ENCODE measurements at regions not wholly inside any gene's neighbourhood (a gene's known extent, or its start where the extent isn't known, plus 50 kb on each side); places are given as distances from the start of the nearest gene placed in this dataset.
A peak's percentile ranks its signal among the peaks of the same experiment; 100 is the strongest.

DNA sequence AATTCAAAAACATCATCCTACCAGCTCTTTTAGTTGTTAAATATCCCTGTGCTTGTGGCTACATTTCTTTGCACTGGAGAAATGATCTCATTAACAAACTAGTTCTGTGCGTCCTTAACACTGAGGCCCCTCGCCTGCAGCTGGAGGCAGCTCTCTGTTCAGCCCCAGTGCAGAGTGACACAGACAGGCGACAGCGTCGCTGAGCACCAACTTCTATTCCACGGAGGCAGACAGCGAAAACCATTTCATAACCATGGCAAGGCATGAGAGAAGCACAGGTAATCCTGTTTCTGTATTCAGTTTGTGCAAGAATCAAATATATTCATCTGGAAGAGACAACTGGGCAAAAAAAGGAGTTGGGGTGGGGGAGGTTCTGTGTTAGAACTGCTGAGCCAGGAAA is 530.7 kb downstream of the ZIC1 start:
- peak overlapping the region; percentile 77 for H3K4me2 ChIP-seq (ENCODE audit: low read length)

DNA sequence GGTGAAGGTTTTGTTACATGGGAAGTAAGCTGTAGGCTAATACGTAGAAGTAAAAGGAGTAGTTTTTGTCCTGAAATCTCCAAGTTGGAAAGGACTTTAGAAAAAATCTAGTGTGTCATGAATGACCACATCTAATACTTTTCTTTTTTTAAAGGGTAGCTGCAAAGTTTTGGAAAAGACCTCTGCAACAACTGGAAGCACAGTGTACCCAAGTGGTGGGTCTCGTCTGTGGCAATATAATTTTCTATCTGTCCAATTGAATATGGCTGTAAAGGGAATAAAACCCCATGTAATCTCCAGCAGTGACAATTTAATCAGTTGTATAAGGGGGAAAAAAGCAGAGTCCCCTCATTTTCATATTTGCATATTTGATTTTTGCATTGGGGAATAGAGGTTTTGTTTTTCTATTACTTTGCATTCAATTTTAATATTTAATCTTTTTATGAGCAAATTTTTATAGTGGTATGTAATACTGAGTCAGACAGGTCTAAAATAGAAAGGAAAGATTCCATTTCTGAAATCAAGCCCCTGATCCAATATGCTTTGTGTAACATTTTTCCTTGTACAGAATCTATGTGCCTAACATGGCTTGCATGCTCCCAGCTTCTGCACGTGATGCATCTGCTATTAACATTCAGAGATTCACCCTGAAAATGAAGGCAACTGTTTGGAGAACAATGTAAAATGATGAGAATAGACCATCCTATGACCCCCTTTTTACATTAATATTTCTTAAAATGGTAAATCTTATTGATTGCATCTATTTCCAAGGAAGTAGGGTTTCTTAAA is 531.4 kb downstream of the ZIC1 start:
- Histone ChIP-seq H4K20me1 (ENCODE audit: insufficient read depth, low read length) (no peaks in the 10 kb centered on the region), H2AFZ (ENCODE audit: low read depth, low read length) (no peak overlapping the region), H3K4me1 (ENCODE audit: insufficient read depth, low read length) (peaks cover 25% of the 10 kb centered on the region), H3K4me2 (ENCODE audit: low read length) (peak overlapping the region; percentile 28), H3K36me3 (ENCODE audit: insufficient read depth, low read length) (no peaks in the 10 kb centered on the region), H3K9ac (ENCODE audit: low read length) (no peak overlapping the region), H3K4me3 (ENCODE audit: insufficient read depth, low read depth, low read length) (no peak overlapping the region), H3K27ac (ENCODE audit: low read depth, low read length) (no peak overlapping the region), H3K27me3 (ENCODE audit: insufficient read depth, low read length) (no peaks in the 10 kb centered on the region), H3K9me3 (ENCODE audit: insufficient read depth, low read depth, low read length) (no peaks in the 10 kb centered on the region), H3K79me2 (ENCODE audit: insufficient read depth, low read length) (no peaks in the 10 kb centered on the region)
- H3K27ac Mint-ChIP-seq (ENCODE audit: unreplicated experiment), result no peak overlapping the region
- H3K27me3 Mint-ChIP-seq (ENCODE audit: low read depth, unreplicated experiment), result no peaks in the 10 kb centered on the region
- DNase-seq (ENCODE audit: low read depth), result no peak
- H3K4me3 Mint-ChIP-seq (ENCODE audit: unreplicated experiment), result no peak overlapping the region
- no peak for FAIRE-seq
- H3K36me3 Mint-ChIP-seq (ENCODE audit: low read depth, unreplicated experiment), result no peaks in the 10 kb centered on the region
- peaks cover 44% of the 10 kb centered on the region for H3K4me1 Mint-ChIP-seq (ENCODE audit: low read depth, unreplicated experiment)
- TF ChIP-seq EZH2 (IDR thresholded peaks at IDR 0.05; ENCODE audit: insufficient read depth, low read length), result no peak
- TF ChIP-seq, protein P1, sequence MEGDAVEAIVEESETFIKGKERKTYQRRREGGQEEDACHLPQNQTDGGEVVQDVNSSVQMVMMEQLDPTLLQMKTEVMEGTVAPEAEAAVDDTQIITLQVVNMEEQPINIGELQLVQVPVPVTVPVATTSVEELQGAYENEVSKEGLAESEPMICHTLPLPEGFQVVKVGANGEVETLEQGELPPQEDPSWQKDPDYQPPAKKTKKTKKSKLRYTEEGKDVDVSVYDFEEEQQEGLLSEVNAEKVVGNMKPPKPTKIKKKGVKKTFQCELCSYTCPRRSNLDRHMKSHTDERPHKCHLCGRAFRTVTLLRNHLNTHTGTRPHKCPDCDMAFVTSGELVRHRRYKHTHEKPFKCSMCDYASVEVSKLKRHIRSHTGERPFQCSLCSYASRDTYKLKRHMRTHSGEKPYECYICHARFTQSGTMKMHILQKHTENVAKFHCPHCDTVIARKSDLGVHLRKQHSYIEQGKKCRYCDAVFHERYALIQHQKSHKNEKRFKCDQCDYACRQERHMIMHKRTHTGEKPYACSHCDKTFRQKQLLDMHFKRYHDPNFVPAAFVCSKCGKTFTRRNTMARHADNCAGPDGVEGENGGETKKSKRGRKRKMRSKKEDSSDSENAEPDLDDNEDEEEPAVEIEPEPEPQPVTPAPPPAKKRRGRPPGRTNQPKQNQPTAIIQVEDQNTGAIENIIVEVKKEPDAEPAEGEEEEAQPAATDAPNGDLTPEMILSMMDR (IDR thresholded peaks at IDR 0.05; ENCODE audit: insufficient read depth, low read depth, low read length), result no peak
- no peaks in the 10 kb centered on the region for H3K9me3 Mint-ChIP-seq (ENCODE audit: unreplicated experiment)

More for the DNA sequence above, 530.7 kb downstream of the ZIC1 start:
- no peaks in the 10 kb centered on the region for H3K27me3 ChIP-seq (ENCODE audit: insufficient read depth, low read length)
- peak overlapping the region; percentile 8 for H3K27ac ChIP-seq (ENCODE audit: low read depth, low read length)
- H4K20me1 ChIP-seq (ENCODE audit: insufficient read depth, low read length), result no peaks in the 10 kb centered on the region
- H3K79me2 ChIP-seq (ENCODE audit: insufficient read depth, low read length), result no peaks in the 10 kb centered on the region
- H3K27me3 Mint-ChIP-seq (ENCODE audit: low read depth, unreplicated experiment), result no peaks in the 10 kb centered on the region
- peaks cover 21% of the 10 kb centered on the region for H3K4me1 ChIP-seq (ENCODE audit: insufficient read depth, low read length)
- peaks cover 41% of the 10 kb centered on the region for H3K4me1 Mint-ChIP-seq (ENCODE audit: low read depth, unreplicated experiment)
- peak overlapping the region; percentile 89 for H3K27ac Mint-ChIP-seq (ENCODE audit: unreplicated experiment)
- H3K9ac ChIP-seq (ENCODE audit: low read length), result peak overlapping the region; percentile 45
- H3K4me3 Mint-ChIP-seq (ENCODE audit: unreplicated experiment), result peak overlapping the region; percentile 81
- H3K9me3 ChIP-seq (ENCODE audit: insufficient read depth, low read depth, low read length), result no peaks in the 10 kb centered on the region
- H3K4me3 ChIP-seq (ENCODE audit: insufficient read depth, low read depth, low read length), result peak overlapping the region; percentile 32
- no peaks in the 10 kb centered on the region for H3K36me3 Mint-ChIP-seq (ENCODE audit: low read depth, unreplicated experiment)
- H3K9me3 Mint-ChIP-seq (ENCODE audit: unreplicated experiment), result no peaks in the 10 kb centered on the region
- H3K36me3 ChIP-seq (ENCODE audit: insufficient read depth, low read length), result no peaks in the 10 kb centered on the region
- peak overlapping the region; percentile 45 for H2AFZ ChIP-seq (ENCODE audit: low read depth, low read length)
- FAIRE-seq (no peak), DNase-seq (ENCODE audit: low read depth) (peak; percentile 24)
- no peak for TF ChIP-seq EZH2 (IDR thresholded peaks at IDR 0.05; ENCODE audit: insufficient read depth, low read length)
- TF ChIP-seq, protein P1 (IDR thresholded peaks at IDR 0.05; ENCODE audit: insufficient read depth, low read depth, low read length), result no peak

DNA sequence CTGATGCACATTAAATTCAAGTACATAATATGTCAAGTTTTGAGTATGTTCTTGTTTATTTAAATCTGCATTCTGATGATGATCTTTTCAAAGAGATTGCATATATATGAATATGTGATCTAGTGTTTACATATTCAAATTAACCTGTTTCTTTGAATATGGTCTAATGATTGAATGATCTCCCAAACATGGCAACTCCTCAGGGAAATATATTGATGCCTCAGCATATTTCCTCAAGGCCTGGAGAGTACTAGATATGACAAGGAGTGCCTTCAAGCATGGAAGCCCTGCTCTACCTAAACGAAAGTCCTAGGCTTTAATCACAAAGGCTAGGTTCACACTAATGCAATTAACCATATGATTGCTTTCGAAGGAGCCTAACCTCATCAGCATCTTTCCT is 532.8 kb downstream of the ZIC1 start:
- no peak for FAIRE-seq
- no peak overlapping the region for H3K4me3 ChIP-seq (ENCODE audit: insufficient read depth, low read depth, low read length)
- H2AFZ ChIP-seq (ENCODE audit: low read depth, low read length), result no peak overlapping the region
- H3K27me3 ChIP-seq (ENCODE audit: insufficient read depth, low read length), result no peaks in the 10 kb centered on the region
- no peak overlapping the region for H3K4me3 Mint-ChIP-seq (ENCODE audit: unreplicated experiment)
- no peak overlapping the region for H3K27ac ChIP-seq (ENCODE audit: low read depth, low read length)
- H3K9me3 ChIP-seq (ENCODE audit: insufficient read depth, low read depth, low read length), result no peaks in the 10 kb centered on the region
- H3K36me3 Mint-ChIP-seq (ENCODE audit: low read depth, unreplicated experiment), result no peaks in the 10 kb centered on the region
- no peaks in the 10 kb centered on the region for H3K79me2 ChIP-seq (ENCODE audit: insufficient read depth, low read length)
- peaks cover 30% of the 10 kb centered on the region for H3K4me1 ChIP-seq (ENCODE audit: insufficient read depth, low read length)
- H3K27ac Mint-ChIP-seq (ENCODE audit: unreplicated experiment), result no peak overlapping the region
- peaks cover 51% of the 10 kb centered on the region for H3K4me1 Mint-ChIP-seq (ENCODE audit: low read depth, unreplicated experiment)
- no peaks in the 10 kb centered on the region for H3K36me3 ChIP-seq (ENCODE audit: insufficient read depth, low read length)
- H4K20me1 ChIP-seq (ENCODE audit: insufficient read depth, low read length), result no peaks in the 10 kb centered on the region
- H3K9ac ChIP-seq (ENCODE audit: low read length), result no peak overlapping the region
- no peaks in the 10 kb centered on the region for H3K27me3 Mint-ChIP-seq (ENCODE audit: low read depth, unreplicated experiment)
- no peaks in the 10 kb centered on the region for H3K9me3 Mint-ChIP-seq (ENCODE audit: unreplicated experiment)
- no peak for DNase-seq (ENCODE audit: low read depth)
- no peak for TF ChIP-seq EZH2 (IDR thresholded peaks at IDR 0.05; ENCODE audit: insufficient read depth, low read length)
- TF ChIP-seq, protein P1 (IDR thresholded peaks at IDR 0.05; ENCODE audit: insufficient read depth, low read depth, low read length), result no peak
- no peak overlapping the region for H3K4me2 ChIP-seq (ENCODE audit: low read length)
